ENCODE measurements at regions not wholly inside any gene's neighbourhood (a gene's known extent, or its start where the extent isn't known, plus 50 kb on each side); places are given as distances from the start of the nearest gene placed in this dataset.

- TF ChIP-seq CTCF (IDR thresholded peaks at IDR 0.05; ENCODE audit: low read depth, low read length) (no peak), EZH2phosphoT487 (IDR thresholded peaks at IDR 0.05; ENCODE audit: low read depth) (no peak)
These were observed 241.8 kb upstream of the PRDM1 start for GRCh38 chr6:105844275-105844883.
